GM19351 (cell line): ENCODE measurements at regions not wholly inside any gene's neighbourhood (a gene's known extent, or its start where the extent isn't known, plus 50 kb on each side); places are given as distances from the start of the nearest gene placed in this dataset.

ENCODE experiments used
- ATAC-seq: cut with Tn5 transposase; IDR thresholded peaks from one replicate; pipeline ENCODE4 v1.9.1; 2021; ENCODE audit warnings: mild to moderate bottlenecking, moderate library complexity; ENCODE audit not compliant: unreplicated experiment

DNA sequence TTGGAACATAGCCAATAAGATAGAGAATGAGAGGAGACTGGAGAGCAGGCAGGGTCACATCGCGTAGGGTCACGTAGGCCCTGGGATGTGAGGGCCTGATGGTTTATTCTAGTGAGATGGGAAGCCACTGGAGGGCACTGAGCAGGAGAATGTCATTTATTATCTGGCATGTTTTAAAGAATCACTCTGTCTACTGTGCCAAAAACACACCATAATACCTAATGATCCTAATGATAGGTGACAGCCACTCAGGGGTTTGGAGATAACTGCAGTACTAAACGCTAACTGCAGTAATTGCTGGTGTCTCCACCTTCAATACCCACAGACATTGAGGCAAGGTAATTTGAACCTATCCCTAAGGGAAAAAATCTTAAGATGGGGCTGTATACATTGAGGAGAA lies 185.4 kb downstream of the TTLL7 start:
- no peak for ATAC-seq

DNA sequence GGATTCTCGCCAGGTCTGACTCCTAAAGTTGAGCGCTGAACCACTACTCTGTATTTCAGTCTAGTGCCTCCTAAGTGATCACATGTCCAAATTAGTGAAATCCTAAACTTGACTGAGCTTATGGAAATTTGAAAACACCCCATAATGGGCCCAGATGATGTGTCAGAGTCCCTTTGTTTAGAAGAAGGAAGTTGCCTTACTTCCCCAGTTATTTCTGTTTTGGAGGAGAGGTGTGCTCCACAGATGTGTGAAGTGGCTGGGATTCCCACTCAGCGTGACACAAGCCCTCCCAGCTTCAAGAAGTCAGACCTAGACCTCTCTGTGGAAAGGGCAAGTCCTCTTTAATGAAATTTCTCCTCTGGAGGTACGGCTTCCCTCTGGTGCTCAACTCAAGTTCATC lies 188.8 kb downstream of the TTLL7 start:
- ATAC-seq: no peak

DNA sequence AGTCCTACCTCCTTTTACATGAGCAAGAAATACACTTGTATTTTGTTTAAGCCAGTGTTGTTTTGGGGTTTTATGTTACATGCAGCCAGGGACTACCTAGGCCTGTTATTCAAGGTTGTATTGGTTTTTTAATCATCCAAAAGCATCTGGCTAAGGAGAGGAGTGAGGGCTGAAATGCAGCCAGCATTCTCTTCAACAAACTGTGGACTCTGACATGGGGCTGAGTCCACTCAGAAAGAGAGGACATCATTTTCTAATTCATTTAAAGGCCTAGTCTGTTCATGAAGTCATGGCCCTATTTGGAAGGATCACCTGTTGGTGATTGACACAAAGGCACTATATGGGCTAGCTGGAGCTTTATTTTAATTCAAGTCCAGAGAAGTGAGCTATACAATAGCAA lies 190.4 kb downstream of the TTLL7 start:
- no peak for ATAC-seq

DNA sequence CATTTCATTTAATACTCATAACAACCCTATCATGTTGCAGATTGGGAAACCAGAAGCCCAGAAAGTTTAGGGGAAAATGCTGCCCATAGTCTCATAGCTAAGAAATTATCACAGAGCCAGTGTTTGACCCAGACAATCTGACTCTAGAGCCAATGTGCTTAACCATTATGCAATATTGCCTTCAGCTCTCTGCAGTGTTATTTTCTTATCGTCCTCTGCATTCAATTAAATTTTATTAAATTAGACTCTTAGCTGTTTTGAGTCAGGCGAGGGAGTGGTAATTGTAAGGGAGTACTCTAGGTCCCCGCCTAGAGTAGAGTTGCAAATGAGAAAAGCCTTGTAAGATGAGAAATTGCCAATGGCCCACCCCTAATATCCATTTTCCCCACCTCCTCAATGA lies 191.1 kb downstream of the TTLL7 start:
- ATAC-seq: no peak

DNA sequence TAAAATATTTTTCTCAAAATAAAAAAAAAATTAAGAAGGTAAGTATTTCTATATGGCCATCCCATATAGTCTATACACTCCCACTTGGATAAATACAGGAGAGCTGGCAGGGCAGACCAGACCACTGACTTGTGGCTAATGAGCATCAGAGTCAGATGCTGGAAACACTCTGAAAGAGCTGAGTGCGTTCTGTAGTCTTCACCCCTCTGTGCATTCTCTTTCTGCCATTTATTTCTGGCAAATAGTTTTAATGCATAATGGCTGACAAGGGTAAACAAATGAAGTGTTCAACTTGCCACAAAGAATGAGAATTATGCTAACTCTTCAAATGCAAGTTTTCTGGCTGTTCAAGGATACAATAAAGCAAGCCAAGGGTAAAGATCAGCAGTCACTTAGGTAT lies 191.7 kb downstream of the TTLL7 start:
- no peak for ATAC-seq

DNA sequence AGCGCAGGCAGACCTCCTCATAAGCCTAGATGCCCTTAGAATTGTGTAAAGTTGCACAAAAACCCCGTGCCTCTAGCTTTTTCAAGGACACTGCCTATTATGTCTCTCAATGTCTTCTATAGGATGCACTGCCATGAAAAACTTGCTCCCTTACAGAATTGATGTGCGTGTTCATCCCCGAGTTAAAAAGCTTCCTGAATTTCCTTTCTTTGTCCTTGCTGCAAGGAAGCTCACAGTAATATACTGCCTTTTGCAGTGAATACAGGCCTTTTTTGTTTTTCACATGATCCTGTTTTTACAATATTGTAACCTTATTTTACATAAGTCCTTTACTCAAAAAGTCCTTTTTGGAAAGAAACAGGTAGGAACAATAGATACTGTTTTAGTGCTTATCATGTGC lies 193.0 kb downstream of the TTLL7 start:
- no peak for ATAC-seq

DNA sequence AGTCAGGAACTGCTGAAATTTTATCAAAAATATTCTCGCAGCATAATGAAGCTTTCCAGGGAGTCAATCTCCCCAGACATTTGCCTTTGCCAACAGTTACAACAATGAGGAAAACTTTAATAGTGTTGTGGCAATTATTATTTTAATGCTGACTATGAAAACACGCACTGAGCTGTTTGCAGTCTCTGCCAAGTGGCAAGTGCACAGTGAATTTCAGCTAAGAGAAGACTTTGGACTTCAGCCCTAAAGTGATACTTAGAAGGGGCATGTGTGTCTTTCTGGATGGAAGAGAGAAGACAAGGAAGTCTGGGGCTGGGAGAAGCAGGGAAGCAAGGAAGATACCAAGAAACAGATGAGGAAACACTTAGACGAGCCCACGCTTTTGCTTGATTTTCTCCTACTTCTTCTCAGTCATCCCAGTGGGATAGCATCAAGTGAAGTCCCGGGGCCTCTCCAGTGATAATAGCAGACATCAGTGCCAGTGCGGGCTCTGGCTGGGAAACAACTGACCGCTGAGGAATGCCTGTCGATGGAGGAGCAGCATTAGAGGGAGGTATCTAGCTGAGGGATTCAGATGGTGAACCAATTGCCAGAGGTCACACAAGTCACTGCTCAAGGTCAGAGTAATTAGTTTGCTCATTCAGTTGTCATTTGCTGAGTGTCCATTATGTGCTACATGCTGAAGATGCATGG lies 196.3 kb downstream of the TTLL7 start:
- ATAC-seq: no peak

DNA sequence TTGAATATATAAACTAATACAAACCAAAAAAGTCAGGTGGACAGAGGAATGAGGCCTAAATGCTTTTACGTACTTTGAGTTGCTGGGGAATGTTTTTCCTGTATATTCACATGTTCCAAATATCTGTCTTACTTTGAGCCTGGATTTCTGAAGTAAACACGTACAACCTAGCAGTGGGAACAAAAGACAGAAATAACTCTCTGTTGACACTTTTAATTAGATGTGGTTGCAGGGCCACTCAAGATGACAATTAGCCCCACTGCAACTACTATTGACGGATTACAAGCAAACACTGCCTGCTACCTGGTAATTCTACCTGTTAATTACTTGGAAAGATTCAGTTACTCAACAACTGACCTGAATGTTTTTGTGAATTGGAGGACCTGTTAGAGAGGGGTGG lies 196.9 kb downstream of the TTLL7 start:
- no peak for ATAC-seq

DNA sequence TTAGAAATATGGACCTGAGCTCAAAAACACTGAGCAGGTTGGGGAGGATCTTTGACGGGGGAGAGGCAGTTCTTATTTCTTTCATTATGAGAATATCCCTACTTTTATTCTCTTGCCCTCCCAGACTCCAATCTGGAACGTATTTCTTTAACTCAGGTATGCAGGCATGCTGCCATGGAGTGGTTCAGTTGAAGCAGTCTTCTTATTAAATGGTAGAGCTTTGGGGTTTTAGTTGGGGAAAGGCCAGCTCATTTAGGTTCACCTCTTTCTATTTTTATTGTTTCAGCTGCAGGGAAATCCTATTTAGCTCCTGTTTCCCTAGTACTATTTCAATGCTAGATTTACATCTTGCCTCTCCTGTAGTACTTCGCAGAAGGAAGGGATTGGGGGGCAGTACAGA lies 198.9 kb downstream of the TTLL7 start:
- ATAC-seq: no peak

DNA sequence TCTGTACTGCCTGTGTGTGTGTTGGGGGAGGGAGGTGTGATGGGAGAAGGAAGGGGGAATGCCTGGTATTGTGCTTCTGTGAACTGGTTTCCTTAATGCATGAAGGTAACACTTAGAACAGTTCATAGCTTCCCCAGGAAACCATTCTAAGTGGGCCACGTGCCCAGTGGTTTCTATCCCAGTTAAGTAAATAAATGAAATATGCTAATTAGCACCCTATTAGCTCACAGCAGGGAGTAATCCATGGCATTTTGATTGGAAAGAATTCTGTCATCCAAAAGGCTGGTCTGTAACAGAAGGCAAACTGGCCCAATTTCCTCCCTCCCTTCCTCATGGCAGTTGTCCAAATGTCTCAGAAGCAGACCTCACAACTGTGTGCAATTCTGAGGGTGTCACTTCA lies 199.3 kb downstream of the TTLL7 start:
- no peak for ATAC-seq

DNA sequence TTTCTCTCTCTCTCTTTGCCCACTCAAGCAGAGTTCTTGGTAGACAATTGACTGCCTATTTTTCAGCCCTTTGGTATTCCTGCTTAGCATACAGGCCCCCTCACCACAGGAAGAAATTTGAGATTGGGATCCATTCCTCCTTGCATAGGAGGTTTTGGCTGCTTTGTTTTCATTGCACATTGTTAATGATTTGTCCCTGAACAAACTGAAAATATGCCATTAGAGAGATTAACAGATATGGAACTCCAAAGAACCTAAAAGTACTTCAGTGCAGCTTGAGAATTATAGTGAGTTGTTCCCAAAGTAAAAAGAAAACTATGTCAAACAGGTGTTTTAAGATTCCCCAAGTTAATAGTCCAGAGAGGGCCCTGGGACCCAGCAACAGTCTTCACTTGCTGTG lies 200.0 kb downstream of the TTLL7 start:
- no peak for ATAC-seq

DNA sequence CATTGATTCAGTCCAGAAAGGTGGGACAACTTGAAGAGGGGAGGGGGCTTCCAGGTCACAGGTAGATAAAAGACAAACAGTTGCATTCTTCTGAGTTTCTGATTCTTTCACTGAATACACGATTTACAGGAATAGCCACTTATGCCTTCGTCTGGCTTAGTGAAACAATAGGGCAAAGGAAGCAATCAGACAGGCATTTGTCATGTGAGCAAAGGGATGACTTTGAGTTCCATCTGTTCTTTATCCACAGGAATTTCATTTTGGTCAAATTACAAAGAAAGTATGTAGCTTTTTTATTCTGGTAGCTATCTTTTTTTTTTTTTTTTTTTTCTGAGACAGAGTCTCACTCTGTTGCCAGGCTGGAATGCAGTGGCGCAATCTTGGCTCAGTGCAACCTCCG lies 202.5 kb downstream of the TTLL7 start:
- no peak for ATAC-seq

DNA sequence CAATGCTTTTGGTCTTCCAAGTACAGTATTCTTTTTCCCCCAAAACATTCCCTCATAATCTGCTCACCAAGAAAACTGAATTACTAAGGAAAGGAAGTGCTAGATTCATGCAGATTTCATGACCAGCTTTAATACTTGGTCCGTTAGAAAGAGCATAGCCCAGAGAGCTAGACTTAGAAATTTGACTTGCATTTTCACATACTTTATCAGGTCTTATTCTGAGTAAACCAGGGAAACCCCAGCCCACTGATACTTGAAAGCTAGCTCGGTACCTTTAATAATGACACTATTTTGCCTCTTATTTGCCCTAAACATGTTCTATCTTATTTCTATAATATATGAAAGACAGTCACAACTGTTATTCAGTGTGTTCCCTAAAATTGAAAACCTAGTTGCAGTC lies 204.5 kb downstream of the TTLL7 start:
- peak; percentile 93 for ATAC-seq

DNA sequence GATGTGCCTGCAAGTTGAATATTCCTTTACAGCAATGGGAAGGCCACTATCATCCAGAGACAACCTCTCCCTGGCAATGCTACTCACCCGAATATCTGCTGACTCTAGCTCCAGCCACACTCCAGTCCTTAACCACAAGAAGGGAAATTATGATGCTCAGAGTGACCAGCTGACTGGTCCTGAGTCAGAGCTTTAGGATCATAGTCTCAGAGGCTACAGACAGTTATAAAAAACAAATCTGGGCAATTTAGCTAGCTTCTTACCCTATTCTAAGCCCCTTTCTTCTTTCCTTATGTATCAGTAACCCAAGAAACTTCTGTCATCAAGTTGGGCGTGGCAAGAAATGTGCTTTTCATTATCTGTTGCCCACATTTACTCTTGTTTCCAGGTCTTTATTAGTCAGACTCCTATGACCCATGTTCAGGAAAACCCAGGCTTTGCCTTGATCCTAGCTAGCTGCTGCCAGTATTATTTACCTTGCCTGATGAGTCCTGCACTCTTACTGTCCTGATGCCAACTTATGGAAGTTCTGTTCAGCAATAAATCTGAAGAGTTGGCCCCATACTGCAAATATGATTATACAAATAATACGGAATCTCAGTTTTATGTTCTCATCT lies 207.0 kb downstream of the TTLL7 start:
- ATAC-seq: no peak

DNA sequence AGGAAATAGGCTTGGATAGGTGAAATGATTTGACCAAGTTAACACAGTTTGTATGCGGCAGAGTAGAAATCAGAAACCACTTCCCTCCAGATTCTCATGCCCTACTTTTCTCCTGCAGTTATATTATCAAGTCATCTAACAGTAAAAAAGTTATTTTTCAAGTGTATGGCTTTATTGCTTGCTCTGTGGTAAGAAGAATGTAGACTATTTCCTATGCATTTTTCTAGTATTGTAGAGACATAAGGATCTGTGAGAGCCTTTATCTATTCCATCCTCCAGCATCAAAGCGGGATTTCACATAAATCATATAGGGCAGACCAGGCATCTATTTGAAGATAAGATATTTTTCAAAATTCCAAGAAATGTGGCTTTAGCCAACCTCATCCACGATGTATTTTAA lies 208.5 kb downstream of the TTLL7 start:
- ATAC-seq: no peak

DNA sequence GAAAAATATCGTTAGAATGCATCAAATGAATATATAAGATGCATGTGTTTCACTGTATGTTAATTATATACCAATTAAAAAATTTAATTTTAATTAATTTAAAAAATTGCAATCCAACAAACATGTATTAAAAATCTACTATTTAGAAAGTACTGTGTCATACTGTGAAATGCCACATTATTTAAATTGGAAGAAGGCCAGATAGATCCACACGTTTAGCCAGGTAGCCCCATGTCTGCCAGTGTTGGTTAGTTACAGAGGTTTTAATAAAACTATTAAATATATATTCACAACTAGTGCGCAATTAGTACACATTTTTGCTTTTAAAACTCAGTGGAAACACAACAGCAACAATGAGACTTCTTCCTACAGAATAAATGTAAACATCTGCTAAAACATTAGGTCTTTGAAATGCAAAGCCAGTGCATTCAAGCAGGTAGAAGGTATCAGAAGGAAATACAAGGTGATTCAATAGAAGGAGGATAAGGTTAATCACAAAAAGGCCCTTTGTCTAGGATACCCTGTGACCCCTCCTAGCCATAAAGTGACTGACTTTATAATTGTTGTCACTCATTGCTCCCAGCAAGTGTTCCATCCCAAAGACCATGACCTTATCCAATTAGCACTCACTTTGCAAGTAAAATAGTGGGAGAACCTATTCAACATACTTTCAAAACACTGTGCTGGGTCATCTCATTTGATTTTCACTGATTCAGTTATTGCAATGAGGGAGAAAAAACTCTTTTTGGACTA lies 211.5 kb downstream of the TTLL7 start:
- no peak for ATAC-seq

DNA sequence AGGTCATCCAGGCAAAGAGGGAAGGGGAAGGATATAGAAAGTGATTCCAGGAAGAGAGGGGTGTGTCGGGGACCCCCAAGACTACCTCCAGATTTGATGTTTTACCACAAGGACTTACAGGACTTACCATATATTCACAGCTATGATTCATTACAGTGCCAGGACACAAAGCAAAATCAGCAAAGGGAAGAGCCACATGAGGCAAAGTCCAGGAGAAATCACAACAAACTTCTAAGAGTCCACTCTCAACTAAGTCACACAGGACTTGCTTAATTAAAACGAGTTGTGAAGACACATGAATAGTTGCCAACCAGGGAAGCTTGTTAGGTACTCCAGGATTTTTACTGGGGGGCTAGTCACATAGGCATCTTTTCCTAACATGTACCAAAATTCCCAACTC lies 217.3 kb downstream of the TTLL7 start:
- ATAC-seq: no peak

DNA sequence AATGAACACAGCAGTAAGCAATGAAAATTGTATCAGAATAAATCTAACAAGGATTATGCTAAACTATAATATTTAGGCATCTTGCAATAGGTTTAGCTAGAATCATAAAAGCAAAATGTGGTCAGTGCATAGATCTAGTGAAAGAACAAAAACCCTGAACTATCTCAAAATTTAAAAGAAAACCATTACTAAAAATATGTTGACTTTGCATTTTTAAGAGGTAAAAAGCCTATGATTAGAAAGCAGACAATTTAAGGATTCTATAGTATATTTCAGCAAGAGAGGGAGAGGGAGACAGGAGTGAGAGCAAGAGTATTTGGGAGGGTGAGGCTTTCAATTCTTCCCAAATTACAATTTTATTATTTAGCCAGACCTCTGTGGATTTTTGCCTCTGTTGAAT lies 219.4 kb downstream of the TTLL7 start:
- no peak for ATAC-seq

DNA sequence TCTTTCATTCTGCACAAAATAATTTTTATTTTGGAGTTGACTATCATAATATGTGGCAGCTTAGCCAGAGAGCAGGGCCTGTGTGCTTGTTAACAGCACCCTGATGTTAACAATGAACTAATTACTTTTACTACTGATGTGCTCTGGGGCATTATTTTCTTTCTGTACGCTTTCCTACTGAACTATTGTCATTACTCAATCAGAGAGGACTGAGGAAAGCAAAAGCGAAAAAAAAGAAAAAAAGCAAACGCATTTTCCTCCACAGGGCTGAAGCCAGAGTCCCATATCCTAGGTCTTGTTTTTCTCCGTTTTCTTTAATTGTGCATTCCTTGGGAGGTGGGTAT lies 221.2 kb downstream of the TTLL7 start:
- ATAC-seq: no peak

DNA sequence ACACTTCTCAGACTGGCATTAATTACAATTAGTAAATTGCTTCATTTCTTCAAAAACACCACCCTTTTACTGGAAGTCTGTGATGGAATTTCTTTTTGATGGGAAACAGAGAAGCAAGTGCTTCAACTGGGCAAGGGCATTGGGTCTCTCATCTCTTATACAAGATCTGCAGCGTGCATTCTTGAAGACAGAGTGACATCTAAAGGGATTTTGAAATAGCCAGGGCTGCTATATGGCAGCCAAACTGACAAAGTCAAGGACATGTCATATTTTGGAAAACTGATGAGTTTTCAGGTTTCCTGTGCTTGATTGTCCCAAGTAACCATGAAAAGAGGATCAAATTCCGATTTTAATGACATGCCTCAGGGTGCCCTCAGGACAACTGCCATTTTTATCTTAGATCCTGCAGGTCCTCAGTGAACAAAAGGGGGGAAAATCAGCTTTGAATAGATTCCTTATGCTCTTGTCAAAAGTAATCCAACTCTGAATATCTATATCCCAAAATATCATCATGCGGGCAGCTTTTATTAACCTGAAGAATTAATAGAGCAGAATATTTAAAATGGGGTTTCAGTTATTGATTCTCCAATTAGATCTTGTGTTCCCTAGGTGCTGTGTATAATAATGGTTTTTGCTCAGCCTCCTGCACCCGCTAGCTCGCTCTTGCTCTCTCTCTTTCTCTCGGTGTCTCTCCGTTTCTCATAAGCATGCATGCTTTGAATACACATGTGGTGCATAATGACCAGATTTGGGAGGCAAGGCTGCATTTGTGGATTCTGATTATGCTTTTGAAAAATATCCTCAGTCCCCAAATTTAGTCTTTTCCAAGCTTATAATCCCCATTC lies 221.8 kb downstream of the TTLL7 start:
- no peak for ATAC-seq

DNA sequence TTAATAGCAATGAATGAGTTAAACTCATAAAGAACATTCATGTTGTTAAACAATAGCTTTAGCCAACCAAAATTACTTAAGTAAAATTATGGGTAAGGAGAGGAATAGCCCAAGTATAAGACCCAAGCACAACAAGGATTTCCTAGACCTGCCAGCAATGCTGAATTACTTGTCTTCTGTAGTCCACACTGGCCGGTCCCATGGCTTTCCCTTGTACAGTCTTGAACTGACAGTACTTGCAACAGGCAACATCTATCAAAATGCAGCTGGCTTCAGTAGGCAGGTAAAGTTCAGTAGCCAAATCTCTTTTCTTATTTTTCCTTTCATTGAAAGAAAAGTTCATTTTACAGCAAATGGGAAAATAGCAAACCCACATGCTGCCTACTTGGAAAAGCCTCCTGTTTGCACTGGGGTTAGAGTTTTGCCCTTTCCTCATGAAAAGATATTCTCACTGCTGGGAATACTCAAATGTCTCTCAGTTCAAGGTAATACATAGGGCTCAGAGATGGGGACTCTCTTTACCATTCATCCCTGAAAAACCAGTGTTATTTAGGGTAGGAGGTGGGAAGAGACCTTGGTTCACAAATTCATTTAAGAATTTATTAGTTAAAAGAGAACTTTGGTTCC lies 222.8 kb downstream of the TTLL7 start:
- no peak for ATAC-seq
